Caco-2 (cell line): ENCODE measurements at regions not wholly inside any gene's neighbourhood (a gene's known extent, or its start where the extent isn't known, plus 50 kb on each side); places are given as distances from the start of the nearest gene placed in this dataset.

ENCODE experiments used
- BruUV-seq: library from RNA; stranded (reverse); fragments of 400-500 nt; replicated peaks from 2 replicates; lab custom pipeline; 2021; lab: Mats Ljungman, UMichigan
- CTCF ChIA-PET: fragments of 300-600 bp; sonication (Branson Sonifier 250); formaldehyde crosslinking; loops from one replicate; lab custom pipeline; 2022; ENCODE audit warnings: antibody characterized with exemption; lab: Charles Lee
- POLR2A ChIA-PET: fragments of 300-600 bp; sonication (Branson Sonifier 250); formaldehyde crosslinking; loops from one replicate; lab custom pipeline; 2022; ENCODE audit warnings: antibody characterized with exemption; lab: Charles Lee
- DNase-seq, 2 experiments: peaks; one replicate each; pipeline versions ENCODE4 v3.0.0 to v3.0.0-alpha.2; 2020 to 2022
- H3K27me3 ChIP-seq: replicated peaks from 2 replicates; pipeline ENCODE4 v1.6.0; 2011; ENCODE audit warnings: low read length; ENCODE audit not compliant: control insufficient read depth, insufficient read depth
- H3K36me3 ChIP-seq: 2 replicates; pipeline ENCODE4 v1.5.1; 2011; ENCODE audit warnings: low read length; ENCODE audit not compliant: control insufficient read depth, insufficient read depth
- H3K4me1 ChIP-seq: fragments of 250-450 bp; sonication (Bioruptor Pico); 2 replicates; pipeline ENCODE4 v1.5.1; 2020; ENCODE audit warnings: mild to moderate bottlenecking
- H3K4me3 ChIP-seq: 2 replicates; pipeline ENCODE4 v1.5.1; 2011; ENCODE audit warnings: low read depth, mild to moderate bottlenecking, control low read depth, low read length
- H3K9me3 ChIP-seq: fragments of 250-450 bp; sonication (Bioruptor Pico); 2 replicates; pipeline ENCODE4 v1.5.1; 2020; ENCODE audit warnings: mild to moderate bottlenecking, moderate library complexity
- H3K27ac Mint-ChIP-seq: one replicate; pipeline ENCODE4 v1.8.0; 2022; ENCODE audit warnings: mixed read lengths; ENCODE audit not compliant: unreplicated experiment
- H3K27me3 Mint-ChIP-seq: one replicate; pipeline ENCODE4 v1.8.0; 2022; ENCODE audit warnings: mixed read lengths; ENCODE audit not compliant: insufficient read depth, unreplicated experiment
- H3K36me3 Mint-ChIP-seq: one replicate; pipeline ENCODE4 v1.8.0; 2022; ENCODE audit warnings: mild to moderate bottlenecking, mixed read lengths; ENCODE audit not compliant: insufficient read depth, unreplicated experiment
- H3K4me1 Mint-ChIP-seq: one replicate; pipeline ENCODE4 v1.8.0; 2022; ENCODE audit warnings: low read depth, mixed read lengths; ENCODE audit not compliant: unreplicated experiment
- H3K4me3 Mint-ChIP-seq: one replicate; pipeline ENCODE4 v1.8.0; 2022; ENCODE audit warnings: mild to moderate bottlenecking, moderate library complexity, mixed read lengths; ENCODE audit not compliant: unreplicated experiment
- H3K9me3 Mint-ChIP-seq: one replicate; pipeline ENCODE4 v1.8.0; 2022; ENCODE audit warnings: mixed read lengths; ENCODE audit not compliant: unreplicated experiment
- CTCF ChIP-seq, 2 experiments: fragments of 200-600 bp in 1 of 2; IDR thresholded peaks; 1 replicate in 1 of 2; 2 replicates in 1 of 2; pipeline versions ENCODE4 v1.5.1 to v1.8.0; 2011 to 2022; ENCODE audit warnings: antibody characterized with exemption in 1 of 2, control low read depth in 1 of 2, inconsistent platforms in 1 of 2, low read depth in 1 of 2, low read length in 1 of 2, mild to moderate bottlenecking in 1 of 2, moderate library complexity in 1 of 2; ENCODE audit not compliant: insufficient read depth in 1 of 2, severe bottlenecking in 1 of 2, unreplicated experiment in 1 of 2
- intact Hi-C: fragments of 100-400 bp; cut with micrococcal nuclease; formaldehyde crosslinking; loops from one replicate; pipeline ENCODE4 v1.10.0; 2022; ENCODE audit not compliant: unreplicated experiment

- no TSS peak for BruUV-seq
These were observed 586.7 kb downstream of the GBA3 start for GRCh38 chr4:23279377-23279986.

GRCh38 chr4:23278845-23279244 lies 586.1 kb downstream of the GBA3 start:
- Histone ChIP-seq H3K9me3 (no peaks in the 10 kb centered on the region), H3K36me3 (no peaks in the 10 kb centered on the region), H3K27me3 (no peaks in the 10 kb centered on the region), H3K4me1 (no peaks in the 10 kb centered on the region), H3K4me3 (no peak overlapping the region)
- Mint-ChIP-seq H3K27ac (no peak overlapping the region), H3K9me3 (no peaks in the 10 kb centered on the region), H3K27me3 (no peaks in the 10 kb centered on the region), H3K4me1 (no peaks in the 10 kb centered on the region), H3K36me3 (no peaks in the 10 kb centered on the region), H3K4me3 (no peak overlapping the region)
- TF ChIP-seq CTCF (IDR thresholded peaks at IDR 0.05; ENCODE audit: insufficient read depth in 1 of 2, low read depth in 1 of 2, low read length in 1 of 2, severe bottlenecking in 1 of 2, unreplicated experiment in 1 of 2), result no peak
- CTCF ChIA-PET, result no interaction called here
- no peak for DNase-seq
- no TSS peak for BruUV-seq
- POLR2A ChIA-PET, result no interaction called here
- intact Hi-C loops, result no loop called here

More at GRCh38 chr4:23279377-23279986, 586.7 kb downstream of the GBA3 start:
- H3K4me3 Mint-ChIP-seq, result no peak overlapping the region
- Histone ChIP-seq H3K4me3 (no peak overlapping the region), H3K4me1 (no peaks in the 10 kb centered on the region), H3K9me3 (no peaks in the 10 kb centered on the region), H3K27me3 (no peaks in the 10 kb centered on the region), H3K36me3 (no peaks in the 10 kb centered on the region)
- no peak for TF ChIP-seq CTCF (IDR thresholded peaks at IDR 0.05; ENCODE audit: insufficient read depth in 1 of 2, low read depth in 1 of 2, low read length in 1 of 2, severe bottlenecking in 1 of 2, unreplicated experiment in 1 of 2)
- H3K27me3 Mint-ChIP-seq, result no peaks in the 10 kb centered on the region
- intact Hi-C loops, result no loop called here
- DNase-seq, result no peak
- no peaks in the 10 kb centered on the region for H3K4me1 Mint-ChIP-seq
- CTCF ChIA-PET, result no interaction called here
- POLR2A ChIA-PET, result no interaction called here
- H3K9me3 Mint-ChIP-seq, result no peaks in the 10 kb centered on the region
- no peaks in the 10 kb centered on the region for H3K36me3 Mint-ChIP-seq
- H3K27ac Mint-ChIP-seq, result no peak overlapping the region

DNA sequence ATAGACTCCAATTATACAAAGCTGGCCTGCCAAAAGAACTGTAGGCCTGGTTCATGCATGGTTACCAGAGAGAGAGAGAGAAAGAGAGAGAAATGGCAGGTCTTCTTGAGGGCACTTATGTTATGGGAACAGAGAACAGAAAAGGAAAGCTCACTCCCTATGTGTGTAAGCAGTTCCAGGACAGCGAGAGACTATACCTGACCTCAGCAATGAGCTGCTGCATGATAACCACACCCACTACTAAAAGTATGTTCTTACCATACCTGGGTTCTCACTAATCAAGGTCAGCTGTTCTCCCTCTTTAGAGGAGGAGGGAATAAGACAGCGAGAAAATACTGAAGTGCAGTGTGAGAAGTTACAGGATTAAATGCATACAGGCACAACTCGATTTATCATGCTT lies 583.3 kb downstream of the GBA3 start:
- intact Hi-C loops, result no loop called here
- no peaks in the 10 kb centered on the region for H3K27me3 ChIP-seq
- no peak overlapping the region for H3K4me3 ChIP-seq
- Mint-ChIP-seq H3K36me3 (no peaks in the 10 kb centered on the region), H3K4me3 (no peak overlapping the region), H3K4me1 (no peaks in the 10 kb centered on the region), H3K27me3 (no peaks in the 10 kb centered on the region), H3K9me3 (no peaks in the 10 kb centered on the region), H3K27ac (no peak overlapping the region)
- ChIA-PET POLR2A (no interaction called here), CTCF (no interaction called here)
- no peaks in the 10 kb centered on the region for H3K4me1 ChIP-seq
- no TSS peak for BruUV-seq
- H3K36me3 ChIP-seq, result no peaks in the 10 kb centered on the region
- no peak for TF ChIP-seq CTCF (IDR thresholded peaks at IDR 0.05; ENCODE audit: insufficient read depth in 1 of 2, low read depth in 1 of 2, low read length in 1 of 2, severe bottlenecking in 1 of 2, unreplicated experiment in 1 of 2)
- DNase-seq, result no peak
- H3K9me3 ChIP-seq, result no peaks in the 10 kb centered on the region
